ENCODE measurements at regions not wholly inside any gene's neighbourhood (a gene's known extent, or its start where the extent isn't known, plus 50 kb on each side); places are given as distances from the start of the nearest gene placed in this dataset.

GRCh38 chr4:148903388-148903787 is 461.2 kb upstream of the NR3C2 start:
- TF ChIP-seq POLR2A (IDR thresholded peaks at IDR 0.05; ENCODE audit: low read depth, low read length) (no peak), POU2F2 (IDR thresholded peaks at IDR 0.05; ENCODE audit: low read depth, low read length) (no peak), TAF1 (IDR thresholded peaks at IDR 0.05; ENCODE audit: low read depth, low read length) (no peak), POLR2AphosphoS5 (IDR thresholded peaks at IDR 0.05; ENCODE audit: low read depth, low read length) (no peak), SPI1 (IDR thresholded peaks at IDR 0.05; ENCODE audit: low read depth, low read length) (no peak), PAX5 (IDR thresholded peaks at IDR 0.05; ENCODE audit: insufficient read depth, low read length, severe bottlenecking) (no peak)
